T-cell (primary cell): ENCODE measurements at regions not wholly inside any gene's neighbourhood (a gene's known extent, or its start where the extent isn't known, plus 50 kb on each side); places are given as distances from the start of the nearest gene placed in this dataset.

Experiments used
- ATAC-seq, 4 experiments: fragments of 200-7000 bp in 3 of 4; fragments of 150-1000 bp in 1 of 4; cut with Tn5 transposase; replicated peaks in 1 of 4; 1 replicate in 3 of 4; 2 replicates in 1 of 4; pipeline ENCODE4 v1.10.0; 2021; ENCODE audit warnings: moderate library complexity in 3 of 4, mild to moderate bottlenecking in 2 of 4, moderate number of reproducible peaks in 1 of 4
- CTCF ChIA-PET, 2 donors: fragments of 300-600 bp; sonication (Branson Sonifier 250); formaldehyde crosslinking; loops; one replicate each; lab custom pipeline; 2022; ENCODE audit warnings: antibody characterized with exemption in 2 of 2; lab: Charles Lee
- POLR2A ChIA-PET, 2 donors: fragments of 300-600 bp; sonication (Branson Sonifier 250); formaldehyde crosslinking; loops; one replicate each; lab custom pipeline; 2022; ENCODE audit warnings: antibody characterized with exemption in 2 of 2; lab: Charles Lee
- DNase-seq, 35 experiments: peaks; one replicate each; pipeline versions ENCODE4 v3.0.0 to v3.0.0-alpha.2; 2013 to 2023
- H3K27ac ChIP-seq: one replicate; pipeline ENCODE4 v1.5.1; 2013; ENCODE audit warnings: low read length
- H3K27me3 ChIP-seq, 2 experiments: replicated peaks in 1 of 2; 1 replicate in 1 of 2; 2 replicates in 1 of 2; pipeline versions ENCODE4 v1.6.1 to v1.7.0; 2013; ENCODE audit warnings: low read length in 1 of 2, mixed read lengths in 1 of 2; ENCODE audit not compliant: control insufficient read depth in 2 of 2, insufficient read depth in 2 of 2; ENCODE audit errors: extremely low read depth in 1 of 2
- H3K36me3 ChIP-seq, 2 donors: 1 replicate in 1 of 2; 2 replicates in 1 of 2; pipeline versions ENCODE4 v1.6.1 to v1.7.0; 2013; ENCODE audit warnings: low read length in 1 of 2; ENCODE audit not compliant: control insufficient read depth in 2 of 2, insufficient read depth in 1 of 2; ENCODE audit errors: extremely low read depth in 1 of 2
- H3K4me1 ChIP-seq, 2 experiments: 1 replicate in 1 of 2; 2 replicates in 1 of 2; pipeline versions ENCODE4 v1.6.1 to v1.7.0; 2013; ENCODE audit warnings: low read length in 2 of 2, mixed read lengths in 1 of 2; ENCODE audit not compliant: insufficient read depth in 2 of 2, control insufficient read depth in 1 of 2; ENCODE audit errors: extremely low read depth in 1 of 2
- H3K4me3 ChIP-seq, 2 donors: 1 replicate in 1 of 2; 2 replicates in 1 of 2; pipeline versions ENCODE4 v1.5.1 to v1.7.0; 2013; ENCODE audit warnings: mild to moderate bottlenecking in 2 of 2, low read length in 1 of 2, moderate library complexity in 1 of 2; ENCODE audit not compliant: control insufficient read depth in 1 of 2; ENCODE audit errors: extremely low read depth in 1 of 2
- H3K9me3 ChIP-seq: 2 replicates; pipeline ENCODE4 v1.7.0; 2013
- H3K27ac Mint-ChIP-seq, 2 donors: one replicate each; pipeline ENCODE4 v1.8.0; 2020 to 2021; ENCODE audit warnings: mild to moderate bottlenecking in 2 of 2, mixed read lengths in 2 of 2
- H3K27me3 Mint-ChIP-seq, 2 donors: one replicate each; pipeline ENCODE4 v1.8.0; 2021 to 2022; ENCODE audit warnings: mixed read lengths in 2 of 2
- H3K36me3 Mint-ChIP-seq: one replicate; pipeline ENCODE4 v1.8.0; 2021; ENCODE audit warnings: mixed read lengths
- H3K4me1 Mint-ChIP-seq, 3 donors: one replicate each; pipeline ENCODE4 v1.8.0; 2020 to 2022; ENCODE audit warnings: mixed read lengths in 3 of 3, mild to moderate bottlenecking in 1 of 3
- H3K4me3 Mint-ChIP-seq, 3 donors: one replicate each; pipeline ENCODE4 v1.8.0; 2020 to 2022; ENCODE audit warnings: mild to moderate bottlenecking in 3 of 3, mixed read lengths in 3 of 3, moderate library complexity in 3 of 3
- H3K9me3 Mint-ChIP-seq, 3 donors: one replicate each; pipeline ENCODE4 v1.8.0; 2020 to 2022; ENCODE audit warnings: mixed read lengths in 3 of 3
- WGBS: methylation state at CpG from one replicate; pipeline ENCODE4 v1.1.5; 2013; ENCODE audit warnings: missing lambda C conversion rate; ENCODE audit not compliant: insufficient coverage; 5-methylcytosine and 5-hydroxymethylcytosine counted together

- Mint-ChIP-seq H3K27ac (no peak overlapping the region), H3K9me3 (no peaks in the 10 kb centered on the region), H3K36me3 (no peaks in the 10 kb centered on the region), H3K4me3 (no peak overlapping the region), H3K4me1 (peaks cover 8 to 15% (median 13%) of the 10 kb centered on the region in 3 donors), H3K27me3 (peaks cover under 1 to 22% of the 10 kb centered on the region in 2 donors)
- ATAC-seq (no peak), DNase-seq (no peak)
- Histone ChIP-seq H3K27ac (no peak overlapping the region), H3K36me3 (no peaks in the 10 kb centered on the region), H3K4me3 (no peak overlapping the region), H3K4me1 (peaks cover 0 to 7% of the 10 kb centered on the region in 2 experiments), H3K9me3 (no peaks in the 10 kb centered on the region), H3K27me3 (peaks cover 0 to 24% of the 10 kb centered on the region in 2 experiments)
- ChIA-PET CTCF (interaction anchor here in 1 of 2 donors (1.1 kb wide), 1 partner anchor 256 kb away, joined by 3 read pairs; no protein-coding TSS in a partner anchor), POLR2A (no interaction called here)
- WGBS = 80% methylated on average over 1 of the region's 3 CpGs
Observed at GRCh38 chr6:40331545-40331944, 255.6 kb downstream of the LRFN2 start.

GRCh38 chr6:40330301-40330721 is 256.9 kb downstream of the LRFN2 start:
- no peaks in the 10 kb centered on the region for H3K36me3 Mint-ChIP-seq
- no peaks in the 10 kb centered on the region for H3K9me3 Mint-ChIP-seq
- DNase-seq = no peak
- H3K27me3 Mint-ChIP-seq = peaks cover 4 to 20% of the 10 kb centered on the region in 2 donors
- Histone ChIP-seq H3K9me3 (no peaks in the 10 kb centered on the region), H3K36me3 (no peaks in the 10 kb centered on the region), H3K27me3 (peaks cover 0 to 28% of the 10 kb centered on the region in 2 experiments), H3K4me1 (peaks cover 0 to 7% of the 10 kb centered on the region in 2 experiments), H3K27ac (no peak overlapping the region), H3K4me3 (no peak overlapping the region)
- H3K27ac Mint-ChIP-seq = no peak overlapping the region
- H3K4me1 Mint-ChIP-seq = peaks cover 9 to 15% (median 13%) of the 10 kb centered on the region in 3 donors
- WGBS = no CpG with 5 or more reads among the region's 4 CpGs
- POLR2A ChIA-PET = no interaction called here
- H3K4me3 Mint-ChIP-seq = no peak overlapping the region
- no peak for ATAC-seq
- CTCF ChIA-PET = interaction anchor here in 1 of 2 donors (0.9 kb wide), 1 partner anchor 13 kb away, joined by 5 read pairs; no protein-coding TSS in a partner anchor

- Mint-ChIP-seq H3K27me3 (peaks cover 8 to 20% of the 10 kb centered on the region in 2 donors), H3K27ac (peak overlapping the region in 1 of 2 donors; percentile 16)
- CTCF ChIA-PET = interaction anchor here in 1 of 2 donors (1.3 kb wide), 1 partner anchor 258 kb away, joined by 4 read pairs; the partner anchor contains the start of gene LRFN2
Observed at GRCh38 chr6:40328986-40329545, 258.1 kb downstream of the LRFN2 start.

GRCh38 chr6:40328386-40328985 is 258.7 kb downstream of the LRFN2 start:
- 33% methylated on average over 9 of the region's 12 CpGs for WGBS
- Histone ChIP-seq H3K4me3 (no peak overlapping the region), H3K9me3 (no peaks in the 10 kb centered on the region), H3K27me3 (peaks cover 0 to 27% of the 10 kb centered on the region in 2 experiments), H3K4me1 (peaks cover 0 to 7% of the 10 kb centered on the region in 2 experiments), H3K27ac (no peak overlapping the region), H3K36me3 (no peaks in the 10 kb centered on the region)
- H3K27me3 Mint-ChIP-seq = peaks cover 8 to 20% of the 10 kb centered on the region in 2 donors
- H3K9me3 Mint-ChIP-seq = no peaks in the 10 kb centered on the region
- no peak overlapping the region for H3K27ac Mint-ChIP-seq
- ChIA-PET POLR2A (no interaction called here), CTCF (interaction anchor here in 1 of 2 donors (1.3 kb wide), 1 partner anchor 259 kb away, joined by 4 read pairs; the partner anchor contains the start of gene LRFN2)
- no peak overlapping the region for H3K4me3 Mint-ChIP-seq
- no peaks in the 10 kb centered on the region for H3K36me3 Mint-ChIP-seq
- DNase-seq = peak in 27 of 35 experiments; percentile 8 to 61 (median 32)
- peak in 3 of 4 experiments; percentile 54 to 59 (median 58) for ATAC-seq
- peaks cover 9 to 15% (median 13%) of the 10 kb centered on the region in 3 donors for H3K4me1 Mint-ChIP-seq

More at GRCh38 chr6:40328986-40329545, 258.1 kb downstream of the LRFN2 start:
- 57% methylated on average over 1 of the region's 4 CpGs for WGBS
- Mint-ChIP-seq H3K4me3 (no peak overlapping the region), H3K9me3 (no peaks in the 10 kb centered on the region), H3K4me1 (peaks cover 9 to 15% (median 13%) of the 10 kb centered on the region in 3 donors), H3K36me3 (no peaks in the 10 kb centered on the region)
- ATAC-seq (peak in 1 of 4 experiments; percentile 13), DNase-seq (no peak)
- Histone ChIP-seq H3K4me1 (peaks cover 0 to 7% of the 10 kb centered on the region in 2 experiments), H3K27me3 (peaks cover 0 to 27% of the 10 kb centered on the region in 2 experiments), H3K36me3 (no peaks in the 10 kb centered on the region), H3K9me3 (no peaks in the 10 kb centered on the region), H3K4me3 (no peak overlapping the region), H3K27ac (no peak overlapping the region)
- POLR2A ChIA-PET = no interaction called here

GRCh38 chr6:40326714-40327421 is 260.3 kb downstream of the LRFN2 start:
- H3K27ac Mint-ChIP-seq = no peak overlapping the region
- ChIA-PET POLR2A (no interaction called here), CTCF (no interaction called here)
- H3K9me3 ChIP-seq = no peaks in the 10 kb centered on the region
- H3K27me3 Mint-ChIP-seq = peaks cover 12 to 28% of the 10 kb centered on the region in 2 donors
- WGBS = 86% methylated on average over 1 of the region's 3 CpGs
- no peak overlapping the region for H3K4me3 ChIP-seq
- peaks cover 0 to 34% of the 10 kb centered on the region in 2 experiments for H3K27me3 ChIP-seq
- no peak overlapping the region for H3K27ac ChIP-seq
- no peak for ATAC-seq
- H3K4me3 Mint-ChIP-seq = no peak overlapping the region
- no peak for DNase-seq
- H3K4me1 ChIP-seq = peaks cover 0 to 7% of the 10 kb centered on the region in 2 experiments
- no peaks in the 10 kb centered on the region for H3K36me3 ChIP-seq
- H3K9me3 Mint-ChIP-seq = no peaks in the 10 kb centered on the region
- peaks cover 9 to 15% (median 13%) of the 10 kb centered on the region in 3 donors for H3K4me1 Mint-ChIP-seq
- no peaks in the 10 kb centered on the region for H3K36me3 Mint-ChIP-seq

GRCh38 chr6:40325791-40326190 is 261.4 kb downstream of the LRFN2 start:
- CTCF ChIA-PET = interaction anchor here in 1 of 2 donors (0.6 kb wide), 1 partner anchor 833 kb away, joined by 4 read pairs; no protein-coding TSS in a partner anchor
- H3K36me3 Mint-ChIP-seq = no peaks in the 10 kb centered on the region

More at GRCh38 chr6:40325791-40326190, 261.4 kb downstream of the LRFN2 start:
- Histone ChIP-seq H3K4me1 (peaks cover 0 to 7% of the 10 kb centered on the region in 2 experiments), H3K4me3 (no peak overlapping the region), H3K27ac (no peak overlapping the region), H3K27me3 (peaks cover 0 to 40% of the 10 kb centered on the region in 2 experiments), H3K36me3 (no peaks in the 10 kb centered on the region), H3K9me3 (no peaks in the 10 kb centered on the region)
- ATAC-seq = no peak
- POLR2A ChIA-PET = no interaction called here
- Mint-ChIP-seq H3K9me3 (no peaks in the 10 kb centered on the region), H3K27ac (no peak overlapping the region), H3K4me3 (no peak overlapping the region), H3K27me3 (peaks cover 15 to 26% of the 10 kb centered on the region in 2 donors), H3K4me1 (peaks cover 8 to 11% (median 8%) of the 10 kb centered on the region in 3 donors)
- no peak for DNase-seq
- WGBS = 38% methylated on average over 3 of the region's 3 CpGs
